NCI-H446 (cell line): ENCODE measurements at regions not wholly inside any gene's neighbourhood (a gene's known extent, or its start where the extent isn't known, plus 50 kb on each side); places are given as distances from the start of the nearest gene placed in this dataset.

ENCODE experiments used
- DNase-seq, 2 experiments: peaks; one replicate each; lab custom pipeline; 2025; lab: John Stamatoyannopoulos, UW

- DNase-seq: no peak
These were observed 62.7 kb upstream of the NT5C1B start for GRCh38 chr2:18651842-18652774.

DNA sequence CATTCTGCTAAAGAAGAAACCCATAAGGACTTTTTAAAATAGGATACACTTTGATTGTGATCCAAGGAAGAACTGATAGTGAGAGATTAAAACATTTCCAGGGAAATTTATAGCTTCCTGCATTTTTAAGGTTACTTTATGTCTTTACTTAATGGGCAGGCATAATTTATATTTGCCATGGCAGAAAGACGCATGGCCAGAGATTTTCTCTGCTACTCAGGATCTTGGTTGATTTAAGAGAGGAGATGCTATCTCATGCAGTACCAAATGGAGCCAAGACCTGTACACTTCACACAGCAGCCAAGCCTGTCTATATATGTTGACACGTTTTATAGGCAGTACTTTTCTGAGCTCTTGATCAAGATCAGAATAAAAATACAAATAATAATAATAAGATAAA, 60.9 kb upstream of the NT5C1B start:
- no peak for DNase-seq

DNA sequence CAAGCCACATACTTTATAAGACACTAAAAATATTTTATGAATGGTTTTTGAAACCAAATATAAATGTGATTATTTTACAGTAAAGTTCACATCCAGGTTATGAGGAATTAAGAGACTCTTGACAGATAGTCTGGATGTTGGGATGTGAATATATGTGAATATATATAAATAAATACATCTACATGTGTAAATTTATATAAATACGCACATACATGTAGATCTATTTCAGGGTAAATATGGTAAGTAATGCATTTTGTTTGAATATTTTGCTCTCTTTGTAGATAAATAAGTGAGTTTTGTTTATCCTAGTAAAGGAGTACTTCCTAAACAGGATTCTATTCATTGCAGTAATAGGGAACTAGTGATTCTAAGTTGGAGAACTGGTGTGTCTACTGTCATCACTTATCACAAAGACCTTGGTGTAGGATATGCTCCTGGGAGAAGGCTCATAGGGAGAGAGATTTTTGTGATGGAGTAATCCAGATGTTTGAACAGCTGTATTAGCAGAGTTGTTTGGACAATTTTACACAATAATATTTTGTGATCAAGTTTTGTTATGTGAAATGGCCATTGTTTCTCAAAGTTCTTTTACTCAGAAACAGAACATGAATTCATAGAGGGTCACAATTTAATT, 60.2 kb upstream of the NT5C1B start:
- DNase-seq: no peak

DNA sequence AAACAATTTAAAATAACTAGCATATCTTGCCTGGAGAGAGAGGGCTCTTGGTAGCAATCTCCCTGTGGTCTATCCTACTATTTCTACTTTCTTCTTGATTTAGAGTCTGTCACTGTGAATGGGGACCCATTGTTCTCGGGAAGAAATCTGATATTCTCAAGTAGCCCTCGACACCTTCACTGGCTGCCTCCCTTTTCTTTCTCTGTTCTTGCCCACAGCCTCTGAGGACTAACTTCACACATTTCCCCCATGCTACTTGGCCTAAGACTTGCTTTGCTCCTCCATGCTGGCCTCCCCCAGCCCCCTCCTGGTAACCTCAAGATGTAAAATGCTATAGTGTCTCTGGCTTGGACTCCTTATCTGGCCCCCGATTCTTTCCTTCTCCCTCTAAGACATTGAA, 58.8 kb upstream of the NT5C1B start:
- DNase-seq: no peak

DNA sequence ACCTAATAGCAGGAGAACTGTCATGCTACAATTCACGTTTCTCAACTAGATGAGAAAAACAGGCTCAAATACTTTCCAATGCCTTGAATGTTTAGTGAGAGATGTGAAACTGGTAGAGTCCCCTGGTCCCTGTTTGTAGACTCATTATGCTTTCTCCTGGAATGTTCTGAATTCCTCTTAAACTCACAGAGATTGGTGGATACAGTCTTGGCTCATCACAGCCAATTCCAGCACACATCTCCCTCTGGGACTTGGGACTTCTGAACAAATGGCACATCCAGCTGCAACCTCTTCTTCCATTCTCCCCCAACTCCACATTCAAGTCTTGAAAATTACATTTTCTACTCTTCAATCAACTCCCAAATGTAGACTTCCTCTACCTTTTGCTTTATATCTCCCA, 58.4 kb upstream of the NT5C1B start:
- DNase-seq: no peak

DNA sequence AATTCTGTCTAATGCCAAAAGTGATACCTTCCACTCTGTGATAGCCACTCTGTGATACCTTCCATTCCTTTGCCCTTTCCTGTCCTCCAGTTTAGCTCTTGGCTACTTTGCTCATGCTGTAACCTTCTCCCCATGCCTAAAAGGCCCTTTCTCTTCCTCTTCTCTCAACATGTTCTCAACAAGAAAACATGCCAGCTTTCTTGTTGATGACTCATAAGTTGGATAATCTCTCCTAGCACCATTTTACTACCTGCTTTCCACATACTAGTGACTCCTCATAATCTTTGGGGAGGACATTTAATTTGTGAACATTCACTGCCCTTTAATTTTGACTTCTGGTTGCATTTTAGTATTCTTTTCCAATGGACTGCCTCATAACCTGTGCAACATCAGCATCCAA, 55.9 kb upstream of the NT5C1B start:
- DNase-seq: no peak

- DNase-seq: no peak
These were observed 54.7 kb upstream of the NT5C1B start for GRCh38 chr2:18644115-18644462.

DNA sequence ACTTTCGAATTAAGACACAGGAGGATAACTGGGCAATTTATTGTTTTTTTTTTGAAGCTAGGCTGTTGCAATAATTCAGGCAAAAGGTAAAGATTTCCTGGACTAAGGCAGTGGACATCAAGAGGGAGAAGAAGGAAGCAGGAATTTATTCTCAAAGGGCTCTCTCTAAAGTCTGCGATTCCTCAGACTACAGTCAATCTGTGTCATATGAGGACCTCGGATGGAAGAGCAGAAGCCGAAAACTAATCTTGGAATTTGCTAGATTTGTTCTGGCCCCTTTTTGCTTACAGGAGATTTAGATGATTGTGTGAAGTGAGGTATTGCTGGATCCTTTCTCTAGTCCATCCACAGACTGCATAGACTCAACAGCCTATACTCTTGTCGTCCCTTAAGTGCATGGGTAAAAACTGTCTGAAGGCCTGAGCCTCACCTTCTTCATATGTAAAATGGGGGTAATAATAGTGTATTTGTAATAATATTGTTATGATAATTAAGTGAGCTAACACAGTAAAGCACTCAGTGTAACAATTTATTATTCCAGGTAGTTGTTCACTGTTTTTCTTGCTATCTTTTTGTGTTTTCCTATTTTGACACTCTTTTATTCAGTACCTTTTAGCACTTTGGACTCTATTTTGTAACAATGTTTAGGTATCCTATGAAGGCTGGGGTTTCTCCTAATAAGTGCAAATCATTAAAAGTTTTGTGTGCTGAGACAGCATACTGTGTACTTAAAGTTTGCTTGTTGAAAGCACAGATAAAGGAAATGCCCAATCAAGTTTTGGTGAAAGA, 54.2 kb upstream of the NT5C1B start:
- no peak for DNase-seq

- no peak for DNase-seq
These were observed 52.5 kb upstream of the NT5C1B start for GRCh38 chr2:18641823-18642222.

DNA sequence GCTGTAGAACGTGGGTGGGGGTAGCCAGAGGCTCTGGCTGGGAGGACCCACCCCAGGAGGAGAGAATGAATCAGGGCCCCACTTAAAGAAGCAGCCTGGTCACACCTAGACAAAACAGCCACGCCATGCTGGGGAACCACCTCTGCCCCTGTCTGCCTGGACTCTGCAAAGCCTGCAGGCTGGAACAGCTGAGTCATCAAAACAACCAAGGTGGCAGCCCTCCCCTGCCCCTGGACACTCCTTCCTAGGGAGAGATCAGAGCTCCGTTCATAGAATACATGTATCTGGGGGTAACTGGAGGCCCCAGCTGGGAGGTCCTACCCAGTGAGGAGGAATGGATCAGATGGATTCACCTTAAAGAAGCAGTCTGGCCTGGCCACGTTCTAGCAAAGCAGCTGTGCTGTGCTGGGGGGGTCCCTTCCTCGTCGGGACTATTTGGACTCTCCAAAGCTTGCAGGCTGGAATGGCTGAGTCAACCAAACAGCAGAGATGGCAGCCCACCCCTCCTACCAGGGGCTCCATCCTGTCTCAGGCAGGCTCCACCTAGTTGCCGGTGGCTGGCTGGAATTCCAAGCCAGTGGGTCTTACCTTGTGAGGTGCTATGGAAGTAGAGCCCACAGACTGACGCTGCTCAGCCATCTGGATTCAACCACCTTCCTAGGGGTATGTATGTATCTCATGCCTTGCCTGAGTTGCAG, 50.5 kb upstream of the NT5C1B start:
- no peak for DNase-seq
